Ishikawa (cell line): ENCODE measurements at regions not wholly inside any gene's neighbourhood (a gene's known extent, or its start where the extent isn't known, plus 50 kb on each side); places are given as distances from the start of the nearest gene placed in this dataset.

Experiments
- CEBPB ChIP-seq: IDR thresholded peaks from 2 replicates; pipeline ENCODE4 v1.6.1; 2012
- CREB1 ChIP-seq: IDR thresholded peaks from 2 replicates; pipeline ENCODE4 v1.6.1; 2012; ENCODE audit warnings: low read depth
- EGR1 ChIP-seq: IDR thresholded peaks from 2 replicates; pipeline ENCODE4 v1.6.1; 2012
- EP300 ChIP-seq: IDR thresholded peaks from 2 replicates; pipeline ENCODE4 v1.6.1; 2012; ENCODE audit warnings: borderline replicate concordance
- FOXM1 ChIP-seq: IDR thresholded peaks from 2 replicates; pipeline ENCODE4 v1.6.1; 2012; ENCODE audit warnings: low read depth, borderline replicate concordance
- NFIC ChIP-seq: IDR thresholded peaks from 2 replicates; pipeline ENCODE4 v1.6.1; 2012
- RAD21 ChIP-seq: IDR thresholded peaks from 2 replicates; pipeline ENCODE4 v1.6.1; 2012; ENCODE audit warnings: low read depth
- REST ChIP-seq: IDR thresholded peaks from 2 replicates; pipeline ENCODE4 v1.6.1; 2012; ENCODE audit warnings: low read depth, mild to moderate bottlenecking
- TAF1 ChIP-seq: IDR thresholded peaks from 2 replicates; pipeline ENCODE4 v1.6.1; 2012; ENCODE audit warnings: low read depth, mild to moderate bottlenecking
- TCF12 ChIP-seq: IDR thresholded peaks from 2 replicates; pipeline ENCODE4 v1.6.1; 2012; ENCODE audit warnings: low read depth
- TEAD4 ChIP-seq: IDR thresholded peaks from 2 replicates; pipeline ENCODE4 v1.6.1; 2012
- USF1 ChIP-seq: IDR thresholded peaks from 2 replicates; pipeline ENCODE4 v1.6.1; 2012
- YY1 ChIP-seq: IDR thresholded peaks from 2 replicates; pipeline ENCODE4 v1.6.1; 2012; ENCODE audit warnings: low read depth
- ZBTB7A ChIP-seq: IDR thresholded peaks from 2 replicates; pipeline ENCODE4 v1.6.1; 2012; ENCODE audit warnings: low read depth
- TF ChIP-seq, protein P1 (sequence below): IDR thresholded peaks from 2 replicates; pipeline ENCODE4 v1.6.1; 2012

DNA sequence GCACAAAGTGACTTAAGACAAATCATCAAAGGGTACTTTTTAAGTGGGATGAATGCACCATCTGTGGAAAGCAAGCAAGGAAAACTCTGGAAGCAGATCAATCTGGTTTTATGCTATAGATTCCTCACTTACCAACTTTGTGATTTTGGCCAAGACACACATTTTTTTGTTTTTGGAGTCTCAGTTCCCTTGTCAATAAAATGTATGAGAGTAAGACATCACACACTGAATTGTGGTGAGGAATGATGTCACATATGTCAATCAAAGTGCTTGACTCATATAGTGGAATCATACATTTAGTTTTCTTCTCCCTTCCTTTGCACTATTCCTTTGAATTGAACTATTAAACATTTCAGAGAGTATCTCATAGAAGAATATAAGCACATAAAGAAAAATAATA is 620.5 kb upstream of the CITED2 start:
- TF ChIP-seq EP300 = no peak
- TF ChIP-seq CREB1 = no peak
- no peak for TF ChIP-seq CEBPB
- no peak for TF ChIP-seq YY1
- TF ChIP-seq TCF12 = no peak
- no peak for TF ChIP-seq REST

- TF ChIP-seq TAF1 (no peak), TEAD4 (no peak), FOXM1 (no peak), USF1 (no peak), YY1 (no peak)
- TF ChIP-seq, protein P1, sequence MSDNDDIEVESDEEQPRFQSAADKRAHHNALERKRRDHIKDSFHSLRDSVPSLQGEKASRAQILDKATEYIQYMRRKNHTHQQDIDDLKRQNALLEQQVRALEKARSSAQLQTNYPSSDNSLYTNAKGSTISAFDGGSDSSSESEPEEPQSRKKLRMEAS = no peak
Measured at GRCh38 chr6:139990856-139991465, 616.5 kb upstream of the CITED2 start.

- TF ChIP-seq EGR1 (no peak), REST (no peak), CREB1 (no peak), RAD21 (no peak)
Measured at GRCh38 chr6:139990026-139990686, 615.7 kb upstream of the CITED2 start.

GRCh38 chr6:139988685-139989084 is 614.2 kb upstream of the CITED2 start:
- TF ChIP-seq CEBPB = no peak
- TF ChIP-seq TAF1 = no peak
- TF ChIP-seq USF1 = no peak
- no peak for TF ChIP-seq FOXM1
- TF ChIP-seq YY1 = no peak
- no peak for TF ChIP-seq NFIC
- no peak for TF ChIP-seq TEAD4

DNA sequence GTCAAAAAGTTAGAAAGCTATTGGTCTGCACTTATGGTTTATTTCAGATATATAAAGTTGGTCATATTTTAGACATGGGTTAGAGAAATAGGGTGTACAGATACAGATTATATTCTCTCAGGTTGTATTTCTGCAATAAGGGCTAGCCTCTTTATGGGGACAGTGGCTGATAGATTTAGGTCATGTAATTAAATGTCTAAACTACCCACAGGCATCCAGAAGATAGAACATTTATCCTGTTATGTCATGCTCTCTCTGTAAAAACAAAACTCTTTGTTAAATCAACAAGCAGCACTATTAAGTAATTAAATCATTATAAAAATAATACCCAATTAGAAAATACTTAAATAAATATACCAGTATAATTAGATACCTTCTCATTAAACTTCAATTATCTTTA is 612.6 kb upstream of the CITED2 start:
- TF ChIP-seq USF1 = no peak
- no peak for TF ChIP-seq NFIC
- no peak for TF ChIP-seq TEAD4
- TF ChIP-seq EGR1 = no peak
- no peak for TF ChIP-seq CEBPB
- TF ChIP-seq EP300 = no peak
- no peak for TF ChIP-seq TAF1
- no peak for TF ChIP-seq REST
- no peak for TF ChIP-seq TCF12
- TF ChIP-seq, protein P1 = no peak
- no peak for TF ChIP-seq RAD21
- no peak for TF ChIP-seq ZBTB7A
- TF ChIP-seq YY1 = no peak
- TF ChIP-seq CREB1 = no peak
- no peak for TF ChIP-seq FOXM1
